ENCODE measurements at regions not wholly inside any gene's neighbourhood (a gene's known extent, or its start where the extent isn't known, plus 50 kb on each side); places are given as distances from the start of the nearest gene placed in this dataset.

DNA sequence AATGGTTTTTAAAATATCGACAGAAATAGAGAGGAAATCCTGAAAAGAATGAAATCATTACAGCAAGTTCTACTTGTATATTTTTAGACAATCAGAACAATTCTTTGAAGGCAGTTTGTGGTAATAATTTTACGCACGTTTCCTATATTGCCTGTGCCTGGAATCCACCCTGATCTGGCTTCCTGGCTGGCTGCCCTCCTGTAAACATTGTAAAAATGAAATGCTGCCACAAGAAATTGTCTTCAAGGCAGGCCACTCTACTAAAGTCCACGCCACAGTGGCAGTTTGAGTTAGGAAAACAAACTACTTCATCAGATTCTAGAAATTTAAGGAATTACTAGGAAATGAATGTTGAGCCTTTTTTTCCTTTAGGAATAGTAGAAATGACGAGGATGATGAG lies 454.5 kb upstream of the NR5A2 start (continued):
- TF ChIP-seq, protein P1, sequence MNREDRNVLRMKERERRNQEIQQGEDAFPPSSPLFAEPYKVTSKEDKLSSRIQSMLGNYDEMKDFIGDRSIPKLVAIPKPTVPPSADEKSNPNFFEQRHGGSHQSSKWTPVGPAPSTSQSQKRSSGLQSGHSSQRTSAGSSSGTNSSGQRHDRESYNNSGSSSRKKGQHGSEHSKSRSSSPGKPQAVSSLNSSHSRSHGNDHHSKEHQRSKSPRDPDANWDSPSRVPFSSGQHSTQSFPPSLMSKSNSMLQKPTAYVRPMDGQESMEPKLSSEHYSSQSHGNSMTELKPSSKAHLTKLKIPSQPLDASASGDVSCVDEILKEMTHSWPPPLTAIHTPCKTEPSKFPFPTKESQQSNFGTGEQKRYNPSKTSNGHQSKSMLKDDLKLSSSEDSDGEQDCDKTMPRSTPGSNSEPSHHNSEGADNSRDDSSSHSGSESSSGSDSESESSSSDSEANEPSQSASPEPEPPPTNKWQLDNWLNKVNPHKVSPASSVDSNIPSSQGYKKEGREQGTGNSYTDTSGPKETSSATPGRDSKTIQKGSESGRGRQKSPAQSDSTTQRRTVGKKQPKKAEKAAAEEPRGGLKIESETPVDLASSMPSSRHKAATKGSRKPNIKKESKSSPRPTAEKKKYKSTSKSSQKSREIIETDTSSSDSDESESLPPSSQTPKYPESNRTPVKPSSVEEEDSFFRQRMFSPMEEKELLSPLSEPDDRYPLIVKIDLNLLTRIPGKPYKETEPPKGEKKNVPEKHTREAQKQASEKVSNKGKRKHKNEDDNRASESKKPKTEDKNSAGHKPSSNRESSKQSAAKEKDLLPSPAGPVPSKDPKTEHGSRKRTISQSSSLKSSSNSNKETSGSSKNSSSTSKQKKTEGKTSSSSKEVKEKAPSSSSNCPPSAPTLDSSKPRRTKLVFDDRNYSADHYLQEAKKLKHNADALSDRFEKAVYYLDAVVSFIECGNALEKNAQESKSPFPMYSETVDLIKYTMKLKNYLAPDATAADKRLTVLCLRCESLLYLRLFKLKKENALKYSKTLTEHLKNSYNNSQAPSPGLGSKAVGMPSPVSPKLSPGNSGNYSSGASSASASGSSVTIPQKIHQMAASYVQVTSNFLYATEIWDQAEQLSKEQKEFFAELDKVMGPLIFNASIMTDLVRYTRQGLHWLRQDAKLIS (CRISPR knock-in tag; IDR thresholded peaks at IDR 0.05) = no peak
- no peak for TF ChIP-seq ZNF496 (CRISPR knock-in tag; IDR thresholded peaks at IDR 0.05; ENCODE audit: insufficient replicate concordance)
- TF ChIP-seq, protein P2, sequence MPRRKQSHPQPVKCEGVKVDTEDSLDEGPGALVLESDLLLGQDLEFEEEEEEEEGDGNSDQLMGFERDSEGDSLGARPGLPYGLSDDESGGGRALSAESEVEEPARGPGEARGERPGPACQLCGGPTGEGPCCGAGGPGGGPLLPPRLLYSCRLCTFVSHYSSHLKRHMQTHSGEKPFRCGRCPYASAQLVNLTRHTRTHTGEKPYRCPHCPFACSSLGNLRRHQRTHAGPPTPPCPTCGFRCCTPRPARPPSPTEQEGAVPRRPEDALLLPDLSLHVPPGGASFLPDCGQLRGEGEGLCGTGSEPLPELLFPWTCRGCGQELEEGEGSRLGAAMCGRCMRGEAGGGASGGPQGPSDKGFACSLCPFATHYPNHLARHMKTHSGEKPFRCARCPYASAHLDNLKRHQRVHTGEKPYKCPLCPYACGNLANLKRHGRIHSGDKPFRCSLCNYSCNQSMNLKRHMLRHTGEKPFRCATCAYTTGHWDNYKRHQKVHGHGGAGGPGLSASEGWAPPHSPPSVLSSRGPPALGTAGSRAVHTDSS (CRISPR knock-in tag; conservative IDR thresholded peaks at IDR 0.05) = no peak
- no peak for TF ChIP-seq ZNF547 (CRISPR knock-in tag; IDR thresholded peaks at IDR 0.05)
- TF ChIP-seq, protein P3, sequence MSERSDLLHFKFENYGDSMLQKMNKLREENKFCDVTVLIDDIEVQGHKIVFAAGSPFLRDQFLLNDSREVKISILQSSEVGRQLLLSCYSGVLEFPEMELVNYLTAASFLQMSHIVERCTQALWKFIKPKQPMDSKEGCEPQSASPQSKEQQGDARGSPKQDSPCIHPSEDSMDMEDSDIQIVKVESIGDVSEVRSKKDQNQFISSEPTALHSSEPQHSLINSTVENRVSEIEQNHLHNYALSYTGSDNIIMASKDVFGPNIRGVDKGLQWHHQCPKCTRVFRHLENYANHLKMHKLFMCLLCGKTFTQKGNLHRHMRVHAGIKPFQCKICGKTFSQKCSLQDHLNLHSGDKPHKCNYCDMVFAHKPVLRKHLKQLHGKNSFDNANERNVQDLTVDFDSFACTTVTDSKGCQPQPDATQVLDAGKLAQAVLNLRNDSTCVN (CRISPR knock-in tag; IDR thresholded peaks at IDR 0.05; ENCODE audit: borderline replicate concordance) = no peak
- TF ChIP-seq FOXO1 (CRISPR knock-in tag; IDR thresholded peaks at IDR 0.05) = no peak
- TF ChIP-seq CC2D1A (CRISPR knock-in tag; IDR thresholded peaks at IDR 0.05) = no peak
